IPS DF 6.9 (cell line): ENCODE measurements at regions not wholly inside any gene's neighbourhood (a gene's known extent, or its start where the extent isn't known, plus 50 kb on each side); places are given as distances from the start of the nearest gene placed in this dataset.

ENCODE experiments used
- DNase-seq: peaks from one replicate; pipeline ENCODE4 v3.0.0-alpha.2; 2013; ENCODE audit warnings: low read depth, low spot score
- H3K27ac ChIP-seq: one replicate; pipeline ENCODE4 v1.5.1; 2013; ENCODE audit warnings: low read length, control low read depth
- H3K27me3 ChIP-seq: 2 replicates; pipeline ENCODE4 v1.6.1; 2013; ENCODE audit warnings: mild to moderate bottlenecking, low read length; ENCODE audit not compliant: control insufficient read depth, insufficient read depth
- H3K36me3 ChIP-seq: 2 replicates; pipeline ENCODE4 v1.6.1; 2013; ENCODE audit warnings: low read length; ENCODE audit not compliant: control insufficient read depth, insufficient read depth
- H3K4me1 ChIP-seq: 2 replicates; pipeline ENCODE4 v1.6.1; 2013; ENCODE audit warnings: low read length; ENCODE audit not compliant: control insufficient read depth, insufficient read depth
- H3K4me3 ChIP-seq: 2 replicates; pipeline ENCODE4 v1.5.1; 2013; ENCODE audit warnings: mild to moderate bottlenecking, low read length
- H3K9me3 ChIP-seq: 2 replicates; pipeline ENCODE4 v1.6.1; 2013; ENCODE audit warnings: low read length, inconsistent platforms; ENCODE audit not compliant: control insufficient read depth, insufficient read depth
- WGBS: extraction: QIAGEN DNeasy Blood & Tissue Kit; methylation state at CpG from one replicate; pipeline ENCODE4 v1.1.7; 2013; ENCODE audit warnings: mixed read lengths, missing lambda C conversion rate; ENCODE audit not compliant: insufficient read length, insufficient coverage; 5-methylcytosine and 5-hydroxymethylcytosine counted together

GRCh38 chr5:91957666-91958065, 574.5 kb upstream of the ARRDC3 start:
- no peak for DNase-seq
- no peaks in the 10 kb centered on the region for H3K36me3 ChIP-seq
- no peak overlapping the region for H3K27ac ChIP-seq
- H3K9me3 ChIP-seq: no peaks in the 10 kb centered on the region
- no CpG with 5 or more reads among the region's 1 CpG for WGBS
- no peak overlapping the region for H3K4me3 ChIP-seq
- H3K4me1 ChIP-seq: no peaks in the 10 kb centered on the region
- no peaks in the 10 kb centered on the region for H3K27me3 ChIP-seq

- no CpG with 5 or more reads among the region's 1 CpG for WGBS
- no peak for DNase-seq
These were observed 573.6 kb upstream of the ARRDC3 start for GRCh38 chr5:91956738-91957137.

GRCh38 chr5:91955610-91956009, 572.5 kb upstream of the ARRDC3 start:
- H3K27me3 ChIP-seq: no peaks in the 10 kb centered on the region
- no peaks in the 10 kb centered on the region for H3K9me3 ChIP-seq
- no peak for DNase-seq
- H3K36me3 ChIP-seq: no peaks in the 10 kb centered on the region
- no peak overlapping the region for H3K27ac ChIP-seq
- no peaks in the 10 kb centered on the region for H3K4me1 ChIP-seq
- H3K4me3 ChIP-seq: no peak overlapping the region
- WGBS: no CpG with 5 or more reads among the region's 2 CpGs

More at GRCh38 chr5:91956738-91957137, 573.6 kb upstream of the ARRDC3 start:
- Histone ChIP-seq H3K4me1 (no peaks in the 10 kb centered on the region), H3K36me3 (no peaks in the 10 kb centered on the region), H3K27me3 (no peaks in the 10 kb centered on the region), H3K27ac (no peak overlapping the region), H3K4me3 (no peak overlapping the region), H3K9me3 (no peaks in the 10 kb centered on the region)

- Histone ChIP-seq H3K36me3 (no peaks in the 10 kb centered on the region), H3K27me3 (no peaks in the 10 kb centered on the region), H3K9me3 (no peaks in the 10 kb centered on the region), H3K27ac (no peak overlapping the region), H3K4me1 (no peaks in the 10 kb centered on the region), H3K4me3 (no peak overlapping the region)
- no peak for DNase-seq
These were observed 571.0 kb upstream of the ARRDC3 start for GRCh38 chr5:91954136-91954535.

GRCh38 chr5:91950328-91950727, 567.2 kb upstream of the ARRDC3 start:
- no peaks in the 10 kb centered on the region for H3K9me3 ChIP-seq
- no CpG with 5 or more reads among the region's 2 CpGs for WGBS
- H3K4me3 ChIP-seq: no peak overlapping the region

GRCh38 chr5:91946870-91947269, 563.8 kb upstream of the ARRDC3 start:
- no peaks in the 10 kb centered on the region for H3K36me3 ChIP-seq
- no peaks in the 10 kb centered on the region for H3K27me3 ChIP-seq
- H3K4me3 ChIP-seq: no peak overlapping the region
- H3K27ac ChIP-seq: no peak overlapping the region
- H3K4me1 ChIP-seq: no peaks in the 10 kb centered on the region
- no peak for DNase-seq
- no CpG with 5 or more reads among the region's 4 CpGs for WGBS
- no peaks in the 10 kb centered on the region for H3K9me3 ChIP-seq

More at GRCh38 chr5:91950328-91950727, 567.2 kb upstream of the ARRDC3 start:
- Histone ChIP-seq H3K36me3 (no peaks in the 10 kb centered on the region), H3K27ac (no peak overlapping the region), H3K27me3 (no peaks in the 10 kb centered on the region), H3K4me1 (no peaks in the 10 kb centered on the region)
- no peak for DNase-seq

GRCh38 chr5:91941588-91941987, 558.5 kb upstream of the ARRDC3 start:
- WGBS: no CpG with 5 or more reads among the region's 1 CpG
- H3K4me1 ChIP-seq: no peaks in the 10 kb centered on the region
- DNase-seq: no peak
- H3K36me3 ChIP-seq: no peaks in the 10 kb centered on the region
- no peak overlapping the region for H3K27ac ChIP-seq
- H3K4me3 ChIP-seq: no peak overlapping the region
- no peaks in the 10 kb centered on the region for H3K9me3 ChIP-seq
- no peaks in the 10 kb centered on the region for H3K27me3 ChIP-seq

- H3K4me1 ChIP-seq: no peaks in the 10 kb centered on the region
- DNase-seq: no peak
- no peaks in the 10 kb centered on the region for H3K36me3 ChIP-seq
- no peak overlapping the region for H3K27ac ChIP-seq
- H3K27me3 ChIP-seq: no peaks in the 10 kb centered on the region
- no peak overlapping the region for H3K4me3 ChIP-seq
- H3K9me3 ChIP-seq: no peaks in the 10 kb centered on the region
These were observed 555.3 kb upstream of the ARRDC3 start for GRCh38 chr5:91938441-91938840.

- Histone ChIP-seq H3K4me1 (no peaks in the 10 kb centered on the region), H3K36me3 (no peaks in the 10 kb centered on the region), H3K27ac (no peak overlapping the region), H3K27me3 (no peaks in the 10 kb centered on the region), H3K9me3 (no peaks in the 10 kb centered on the region), H3K4me3 (no peak overlapping the region)
- DNase-seq: no peak
These were observed 554.0 kb upstream of the ARRDC3 start for GRCh38 chr5:91937121-91937520.

GRCh38 chr5:91929522-91929817, 546.4 kb upstream of the ARRDC3 start:
- H3K4me1 ChIP-seq: no peaks in the 10 kb centered on the region
- no peak overlapping the region for H3K27ac ChIP-seq
- no CpG with 5 or more reads among the region's 1 CpG for WGBS
- H3K36me3 ChIP-seq: no peaks in the 10 kb centered on the region
- no peak overlapping the region for H3K4me3 ChIP-seq
- no peaks in the 10 kb centered on the region for H3K9me3 ChIP-seq
- DNase-seq: no peak
- H3K27me3 ChIP-seq: no peaks in the 10 kb centered on the region

- no peak overlapping the region for H3K4me3 ChIP-seq
- 100% methylated on average over 1 of the region's 1 CpG for WGBS
- H3K4me1 ChIP-seq: no peaks in the 10 kb centered on the region
- no peak overlapping the region for H3K27ac ChIP-seq
- H3K9me3 ChIP-seq: no peaks in the 10 kb centered on the region
- H3K36me3 ChIP-seq: no peaks in the 10 kb centered on the region
- H3K27me3 ChIP-seq: no peaks in the 10 kb centered on the region
- no peak for DNase-seq
These were observed 545.8 kb upstream of the ARRDC3 start for GRCh38 chr5:91928754-91929521.
